Fibroblast of mammary gland (primary cell): ENCODE measurements at regions not wholly inside any gene's neighbourhood (a gene's known extent, or its start where the extent isn't known, plus 50 kb on each side); places are given as distances from the start of the nearest gene placed in this dataset.

ENCODE experiments used
- DNase-seq: peaks from one replicate; pipeline ENCODE4 v3.0.0-alpha.2; 2010; ENCODE audit warnings: low read depth
- H3K4me3 ChIP-seq: 2 replicates; pipeline ENCODE4 v1.5.1; 2011; ENCODE audit warnings: low read depth, mild to moderate bottlenecking, low read length, moderate library complexity; ENCODE audit not compliant: control insufficient read depth
- CTCF ChIP-seq: conservative IDR thresholded peaks from 2 replicates; pipeline ENCODE4 v1.5.1; 2011; ENCODE audit warnings: low read depth, low read length, inconsistent platforms; ENCODE audit not compliant: control insufficient read depth, insufficient read depth

- no peak for TF ChIP-seq CTCF
- DNase-seq: peak; percentile 49
These were observed 289.8 kb upstream of the ANKRD55 start for GRCh38 chr5:56522960-56523359.

GRCh38 chr5:56522169-56522568 lies 289.0 kb upstream of the ANKRD55 start:
- no peak for DNase-seq
- no peak for TF ChIP-seq CTCF
- no peak overlapping the region for H3K4me3 ChIP-seq

More at GRCh38 chr5:56522960-56523359, 289.8 kb upstream of the ANKRD55 start:
- H3K4me3 ChIP-seq: no peak overlapping the region

GRCh38 chr5:56520986-56521730 lies 288.0 kb upstream of the ANKRD55 start:
- H3K4me3 ChIP-seq: no peak overlapping the region
- no peak for DNase-seq
- no peak for TF ChIP-seq CTCF

- TF ChIP-seq CTCF: no peak
- no peak overlapping the region for H3K4me3 ChIP-seq
- DNase-seq: no peak
These were observed 285.7 kb upstream of the ANKRD55 start for GRCh38 chr5:56518820-56519219.

- H3K4me3 ChIP-seq: no peak overlapping the region
- TF ChIP-seq CTCF: no peak
- peak; percentile 8 for DNase-seq
These were observed 283.9 kb upstream of the ANKRD55 start for GRCh38 chr5:56517011-56517416.

GRCh38 chr5:56516441-56516840 lies 283.3 kb upstream of the ANKRD55 start:
- no peak overlapping the region for H3K4me3 ChIP-seq
- no peak for DNase-seq
- no peak for TF ChIP-seq CTCF
